Left ventricle myocardium inferior (tissue), 1 donor: ENCODE measurements at regions not wholly inside any gene's neighbourhood (a gene's known extent, or its start where the extent isn't known, plus 50 kb on each side); places are given as distances from the start of the nearest gene placed in this dataset.

Source experiments
- DNase-seq: peaks from one replicate; pipeline ENCODE4 v3.0.0-alpha.2; 2020
- H3K27ac ChIP-seq: fragments of 200-600 bp; replicated peaks from 2 replicates; pipeline ENCODE4 v1.8.0; 2021
- H3K27me3 ChIP-seq: fragments of 200-600 bp; 2 replicates; pipeline ENCODE4 v1.8.0; 2021; ENCODE audit warnings: low read depth
- H3K36me3 ChIP-seq: fragments of 200-600 bp; 2 replicates; pipeline ENCODE4 v1.8.0; 2021
- H3K4me1 ChIP-seq: fragments of 200-600 bp; 2 replicates; pipeline ENCODE4 v1.8.0; 2021
- H3K4me3 ChIP-seq: fragments of 200-600 bp; 2 replicates; pipeline ENCODE4 v1.8.0; 2021; ENCODE audit warnings: mild to moderate bottlenecking, moderate library complexity
- H3K9me3 ChIP-seq: fragments of 200-600 bp; replicated peaks from 2 replicates; pipeline ENCODE4 v1.8.0; 2021
- intact Hi-C: fragments of 100-400 bp; cut with micrococcal nuclease; formaldehyde crosslinking; loops from one replicate; pipeline ENCODE4 v1.11.0; 2022
- TF ChIP-seq, protein P1 (sequence below): fragments of 200-600 bp; IDR thresholded peaks from 2 replicates; pipeline ENCODE4 v1.8.0; 2021; ENCODE audit warnings: antibody characterized with exemption, mild to moderate bottlenecking, borderline replicate concordance
- donor health status: DM: no; HTN: yes; CAD: no; lungs with severe emphysema.

DNA sequence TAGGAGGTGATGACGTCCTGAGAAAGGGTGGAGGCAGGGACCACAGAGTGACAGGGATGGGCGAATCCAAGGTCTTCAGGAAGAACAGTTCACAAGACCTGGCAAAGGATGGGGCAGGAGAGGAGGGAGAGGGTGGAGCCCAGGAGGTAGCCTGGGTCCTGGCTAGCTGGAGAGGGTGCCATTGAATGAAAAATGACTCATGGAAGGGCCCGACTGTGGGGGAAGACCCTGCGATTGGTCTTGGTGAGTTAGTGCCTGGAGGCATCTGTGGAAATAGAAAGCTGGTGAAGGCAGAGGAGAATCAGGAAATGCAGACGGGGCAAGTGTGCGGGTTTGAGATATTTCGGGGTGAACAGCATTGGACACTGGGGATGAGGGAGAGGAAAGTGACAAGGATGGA is 60.3 kb upstream of the SLC45A1 start:
- intact Hi-C loops, result no loop called here
- peaks cover 6% of the 10 kb centered on the region for H3K27me3 ChIP-seq
- H3K4me3 ChIP-seq, result no peak overlapping the region

DNA sequence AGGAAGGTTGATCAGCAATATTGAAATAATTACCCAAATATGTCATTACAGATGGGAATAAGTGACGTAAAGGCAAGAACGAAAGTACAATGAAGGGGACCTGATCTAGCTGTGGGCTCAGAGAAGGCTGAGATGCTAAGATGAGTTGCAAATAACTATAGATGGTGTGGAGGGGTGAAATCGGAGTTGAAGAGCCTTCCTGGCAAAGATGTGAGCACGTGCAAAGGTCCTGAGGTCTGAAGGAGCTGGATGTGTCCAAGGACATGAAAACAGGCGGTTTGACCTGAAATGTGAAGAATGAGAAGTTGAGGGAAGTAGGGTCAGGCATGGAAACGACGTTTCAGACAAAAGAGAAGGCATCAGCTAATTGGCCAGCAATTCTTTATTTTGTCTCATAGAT is 61.6 kb upstream of the SLC45A1 start:
- intact Hi-C loops, result no loop called here

More for the DNA sequence above, 60.3 kb upstream of the SLC45A1 start:
- TF ChIP-seq, protein P1, sequence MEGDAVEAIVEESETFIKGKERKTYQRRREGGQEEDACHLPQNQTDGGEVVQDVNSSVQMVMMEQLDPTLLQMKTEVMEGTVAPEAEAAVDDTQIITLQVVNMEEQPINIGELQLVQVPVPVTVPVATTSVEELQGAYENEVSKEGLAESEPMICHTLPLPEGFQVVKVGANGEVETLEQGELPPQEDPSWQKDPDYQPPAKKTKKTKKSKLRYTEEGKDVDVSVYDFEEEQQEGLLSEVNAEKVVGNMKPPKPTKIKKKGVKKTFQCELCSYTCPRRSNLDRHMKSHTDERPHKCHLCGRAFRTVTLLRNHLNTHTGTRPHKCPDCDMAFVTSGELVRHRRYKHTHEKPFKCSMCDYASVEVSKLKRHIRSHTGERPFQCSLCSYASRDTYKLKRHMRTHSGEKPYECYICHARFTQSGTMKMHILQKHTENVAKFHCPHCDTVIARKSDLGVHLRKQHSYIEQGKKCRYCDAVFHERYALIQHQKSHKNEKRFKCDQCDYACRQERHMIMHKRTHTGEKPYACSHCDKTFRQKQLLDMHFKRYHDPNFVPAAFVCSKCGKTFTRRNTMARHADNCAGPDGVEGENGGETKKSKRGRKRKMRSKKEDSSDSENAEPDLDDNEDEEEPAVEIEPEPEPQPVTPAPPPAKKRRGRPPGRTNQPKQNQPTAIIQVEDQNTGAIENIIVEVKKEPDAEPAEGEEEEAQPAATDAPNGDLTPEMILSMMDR, result no peak
- H3K27ac ChIP-seq, result no peak overlapping the region
- peaks cover 4% of the 10 kb centered on the region for H3K4me1 ChIP-seq
- H3K9me3 ChIP-seq, result no peaks in the 10 kb centered on the region
- no peaks in the 10 kb centered on the region for H3K36me3 ChIP-seq
- no peak for DNase-seq

DNA sequence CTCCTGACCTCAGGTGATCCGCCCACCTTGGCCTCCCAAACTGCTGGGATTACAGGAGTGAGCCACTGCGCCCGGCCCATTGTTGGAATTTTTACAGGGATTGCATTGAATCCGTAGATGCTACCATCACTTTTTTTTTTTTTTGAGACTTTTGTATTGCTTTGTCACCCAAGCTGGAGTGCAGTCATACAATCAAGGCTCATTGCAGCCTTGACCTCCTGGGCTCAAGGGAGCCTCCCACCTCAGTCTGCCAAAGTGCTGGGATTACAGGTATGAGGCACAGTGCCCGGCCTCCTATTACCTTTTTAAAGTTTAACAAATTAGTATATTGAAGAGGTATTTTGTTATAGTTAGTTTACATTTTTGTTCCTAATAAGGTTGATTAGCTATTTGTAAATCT is 62.2 kb upstream of the SLC45A1 start:
- H3K4me3 ChIP-seq, result no peak overlapping the region
- H3K27me3 ChIP-seq, result peaks cover 6% of the 10 kb centered on the region
- TF ChIP-seq, protein P1, result no peak
- no peaks in the 10 kb centered on the region for H3K36me3 ChIP-seq
- H3K9me3 ChIP-seq, result no peaks in the 10 kb centered on the region
- intact Hi-C loops, result no loop called here
- peaks cover 4% of the 10 kb centered on the region for H3K4me1 ChIP-seq
- DNase-seq, result no peak
- no peak overlapping the region for H3K27ac ChIP-seq

More for the DNA sequence above, 61.6 kb upstream of the SLC45A1 start:
- no peak for DNase-seq
- TF ChIP-seq, protein P1, result no peak
- no peaks in the 10 kb centered on the region for H3K36me3 ChIP-seq
- no peak overlapping the region for H3K4me3 ChIP-seq
- no peak overlapping the region for H3K27ac ChIP-seq
- H3K4me1 ChIP-seq, result peaks cover 4% of the 10 kb centered on the region
- H3K27me3 ChIP-seq, result peaks cover 6% of the 10 kb centered on the region
- H3K9me3 ChIP-seq, result no peaks in the 10 kb centered on the region

DNA sequence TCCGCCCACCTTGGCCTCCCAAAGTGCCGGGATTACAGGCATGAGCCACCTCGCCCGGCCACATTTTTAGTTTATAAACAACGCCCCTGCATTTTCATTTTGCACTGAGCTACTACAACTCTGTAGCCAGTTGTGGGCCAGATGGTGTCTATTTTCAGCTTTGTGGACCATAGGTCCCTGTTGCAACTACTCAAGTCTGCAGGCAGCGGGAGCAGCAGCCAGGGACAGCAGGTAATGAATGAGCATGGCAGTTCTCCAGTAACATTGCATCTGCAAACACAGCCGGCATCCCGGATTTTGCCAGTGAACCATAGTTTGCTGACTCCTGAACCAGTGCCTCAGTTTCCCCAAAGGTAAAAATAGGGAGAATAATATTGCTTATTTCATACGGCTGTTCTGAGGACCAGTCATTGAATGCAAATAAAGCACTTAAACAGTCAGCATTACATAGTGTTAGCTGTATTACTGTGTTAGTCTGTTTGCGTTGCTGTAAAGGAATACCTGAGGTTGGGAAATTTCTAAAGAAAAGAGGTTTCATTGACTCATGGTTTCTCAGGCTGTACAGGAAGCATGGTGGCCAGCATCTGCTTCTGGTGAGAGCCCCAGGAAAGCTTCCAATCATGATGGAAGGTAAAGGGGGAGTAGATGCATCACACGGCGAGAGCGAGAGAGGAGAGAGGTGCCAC is 65.5 kb upstream of the SLC45A1 start:
- Histone ChIP-seq H3K4me3 (no peak overlapping the region), H3K9me3 (no peaks in the 10 kb centered on the region), H3K4me1 (no peaks in the 10 kb centered on the region), H3K27ac (no peak overlapping the region), H3K27me3 (peaks cover 2% of the 10 kb centered on the region), H3K36me3 (no peaks in the 10 kb centered on the region)
- intact Hi-C loops, result no loop called here
- no peak for DNase-seq
- TF ChIP-seq, protein P1, result no peak

DNA sequence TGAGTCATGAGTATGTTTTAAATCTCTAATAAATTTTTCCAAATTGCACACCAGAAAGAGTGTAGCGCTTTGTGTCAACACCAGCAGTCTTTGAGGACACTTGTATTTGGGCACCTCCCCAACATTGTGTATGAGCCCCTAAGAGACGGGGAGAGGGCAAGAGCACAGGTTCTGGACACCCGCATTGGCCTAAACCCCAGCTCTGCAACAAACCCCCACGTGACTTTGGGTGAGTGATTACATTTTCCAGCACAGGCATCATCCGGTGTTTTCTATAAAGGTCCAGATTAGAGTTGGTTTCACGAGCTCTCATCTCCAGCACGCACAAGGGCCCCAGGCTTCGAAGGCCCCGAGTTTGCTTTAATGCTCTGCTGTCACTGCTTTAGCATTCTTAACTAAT is 66.3 kb upstream of the SLC45A1 start:
- intact Hi-C loops, result no loop called here
- no peak overlapping the region for H3K4me3 ChIP-seq

More for the DNA sequence above, 66.3 kb upstream of the SLC45A1 start:
- no peak for DNase-seq
- H3K27me3 ChIP-seq, result no peaks in the 10 kb centered on the region
- TF ChIP-seq, protein P1, result no peak
- H3K9me3 ChIP-seq, result no peaks in the 10 kb centered on the region
- H3K27ac ChIP-seq, result no peak overlapping the region
- no peaks in the 10 kb centered on the region for H3K4me1 ChIP-seq
- no peaks in the 10 kb centered on the region for H3K36me3 ChIP-seq
